ENCODE measurements at regions not wholly inside any gene's neighbourhood (a gene's known extent, or its start where the extent isn't known, plus 50 kb on each side); places are given as distances from the start of the nearest gene placed in this dataset.

- TF ChIP-seq EP300 (IDR thresholded peaks at IDR 0.05; ENCODE audit: low read depth) (no peak), CTCF (IDR thresholded peaks at IDR 0.05) (no peak), POLR2A (IDR thresholded peaks at IDR 0.05) (no peak), POLR2AphosphoS5 (IDR thresholded peaks at IDR 0.05) (no peak)
Observed at GRCh38 chr3:115476472-115476871, 146.8 kb upstream of the GAP43 start.
